Astrocyte (in vitro differentiated cells and primary cell): ENCODE measurements at regions not wholly inside any gene's neighbourhood (a gene's known extent, or its start where the extent isn't known, plus 50 kb on each side); places are given as distances from the start of the nearest gene placed in this dataset.

Experiments used
- DNase-seq: peaks from one replicate; pipeline ENCODE4 v3.0.0-alpha.2; 2010; ENCODE audit warnings: low read depth
- FAIRE-seq: peaks from 2 replicates; lab custom pipeline; 2011; peaks lifted over from hg19 to GRCh38; lab: Jason Lieb, UNC
- H2AFZ ChIP-seq: 2 replicates; pipeline ENCODE4 v1.6.0; 2012; ENCODE audit warnings: low read depth, low read length, inconsistent platforms
- H3K27ac ChIP-seq: 2 replicates; pipeline ENCODE4 v1.5.1; 2011; ENCODE audit warnings: low read depth, low read length, inconsistent platforms
- H3K27me3 ChIP-seq: 2 replicates; pipeline ENCODE4 v1.6.0; 2011; ENCODE audit warnings: low read length, inconsistent platforms; ENCODE audit not compliant: insufficient read depth
- H3K36me3 ChIP-seq: 2 replicates; pipeline ENCODE4 v1.5.1; 2011; ENCODE audit warnings: low read length, inconsistent platforms; ENCODE audit not compliant: insufficient read depth
- H3K4me1 ChIP-seq: 2 replicates; pipeline ENCODE4 v1.5.1; 2011; ENCODE audit warnings: low read length, inconsistent platforms; ENCODE audit not compliant: insufficient read depth
- H3K4me2 ChIP-seq: 2 replicates; pipeline ENCODE4 v1.6.0; 2012; ENCODE audit warnings: low read length, inconsistent platforms
- H3K4me3 ChIP-seq: 2 replicates; pipeline ENCODE4 v1.5.1; 2011; ENCODE audit warnings: low read depth, mild to moderate bottlenecking, low read length, inconsistent platforms; ENCODE audit not compliant: insufficient read depth
- H3K79me2 ChIP-seq: 2 replicates; pipeline ENCODE4 v1.6.0; 2012; ENCODE audit warnings: mild to moderate bottlenecking, low read length, inconsistent platforms; ENCODE audit not compliant: insufficient read depth
- H3K9ac ChIP-seq: 2 replicates; pipeline ENCODE4 v1.6.0; 2012; ENCODE audit warnings: mild to moderate bottlenecking, low read length, inconsistent platforms
- H3K9me3 ChIP-seq: 2 replicates; pipeline ENCODE4 v1.5.1; 2012; ENCODE audit warnings: low read depth, mild to moderate bottlenecking, low read length, inconsistent platforms; ENCODE audit not compliant: insufficient read depth
- H4K20me1 ChIP-seq: 2 replicates; pipeline ENCODE4 v1.6.0; 2012; ENCODE audit warnings: low read length, inconsistent platforms; ENCODE audit not compliant: insufficient read depth
- H3K27ac Mint-ChIP-seq: one replicate; pipeline ENCODE4 v1.8.0; 2021; ENCODE audit warnings: mild to moderate bottlenecking, mixed read lengths; ENCODE audit not compliant: unreplicated experiment
- H3K27me3 Mint-ChIP-seq: one replicate; pipeline ENCODE4 v1.8.0; 2021; ENCODE audit warnings: low read depth, mixed read lengths; ENCODE audit not compliant: unreplicated experiment
- H3K36me3 Mint-ChIP-seq: one replicate; pipeline ENCODE4 v1.8.0; 2021; ENCODE audit warnings: low read depth, mixed read lengths; ENCODE audit not compliant: unreplicated experiment
- H3K4me1 Mint-ChIP-seq: one replicate; pipeline ENCODE4 v1.8.0; 2021; ENCODE audit warnings: low read depth, mixed read lengths; ENCODE audit not compliant: unreplicated experiment
- H3K4me3 Mint-ChIP-seq: one replicate; pipeline ENCODE4 v1.8.0; 2021; ENCODE audit warnings: mild to moderate bottlenecking, moderate library complexity, mixed read lengths; ENCODE audit not compliant: unreplicated experiment
- H3K9me3 Mint-ChIP-seq: one replicate; pipeline ENCODE4 v1.8.0; 2021; ENCODE audit warnings: mild to moderate bottlenecking, mixed read lengths; ENCODE audit not compliant: unreplicated experiment
- CTCF ChIP-seq: IDR thresholded peaks from 2 replicates; pipeline ENCODE4 v1.5.1; 2011; ENCODE audit warnings: low read depth, mild to moderate bottlenecking, inconsistent platforms, low read length, moderate library complexity; ENCODE audit not compliant: insufficient read depth
- EZH2 ChIP-seq: IDR thresholded peaks from 2 replicates; pipeline ENCODE4 v1.6.1; 2012; ENCODE audit warnings: mild to moderate bottlenecking, low read length, inconsistent platforms; ENCODE audit not compliant: insufficient read depth

GRCh38 chr2:234310166-234310565, 186.7 kb downstream of the ARL4C start:
- DNase-seq, result no peak
- Histone ChIP-seq H3K4me1 (peaks cover 26% of the 10 kb centered on the region), H3K9me3 (peaks cover 3% of the 10 kb centered on the region), H3K36me3 (no peaks in the 10 kb centered on the region), H4K20me1 (no peaks in the 10 kb centered on the region), H2AFZ (no peak overlapping the region), H3K4me3 (no peak overlapping the region), H3K27me3 (no peaks in the 10 kb centered on the region), H3K4me2 (no peak overlapping the region), H3K79me2 (no peaks in the 10 kb centered on the region), H3K9ac (no peak overlapping the region), H3K27ac (no peak overlapping the region)
- TF ChIP-seq CTCF (no peak), EZH2 (no peak)
- no peak for FAIRE-seq
- Mint-ChIP-seq H3K36me3 (peaks cover 2% of the 10 kb centered on the region), H3K4me1 (peaks cover 24% of the 10 kb centered on the region), H3K9me3 (no peaks in the 10 kb centered on the region), H3K27ac (no peak overlapping the region), H3K27me3 (no peaks in the 10 kb centered on the region), H3K4me3 (no peak overlapping the region)

- Mint-ChIP-seq H3K36me3 (peaks cover 2% of the 10 kb centered on the region), H3K27me3 (no peaks in the 10 kb centered on the region), H3K9me3 (no peaks in the 10 kb centered on the region), H3K4me1 (peaks cover 32% of the 10 kb centered on the region), H3K4me3 (no peak overlapping the region), H3K27ac (no peak overlapping the region)
- H3K4me2 ChIP-seq, result peak overlapping the region; percentile 62
- H3K9me3 ChIP-seq, result peaks cover 3% of the 10 kb centered on the region
- H3K27ac ChIP-seq, result peak overlapping the region; percentile 69
- H3K79me2 ChIP-seq, result no peaks in the 10 kb centered on the region
- H3K27me3 ChIP-seq, result no peaks in the 10 kb centered on the region
- no peak for FAIRE-seq
- H3K9ac ChIP-seq, result peak overlapping the region; percentile 52
- DNase-seq, result no peak
- no peaks in the 10 kb centered on the region for H3K36me3 ChIP-seq
- TF ChIP-seq EZH2 (no peak), CTCF (no peak)
- H2AFZ ChIP-seq, result no peak overlapping the region
- no peak overlapping the region for H3K4me3 ChIP-seq
- H3K4me1 ChIP-seq, result peaks cover 30% of the 10 kb centered on the region
- H4K20me1 ChIP-seq, result no peaks in the 10 kb centered on the region
Measured at GRCh38 chr2:234309431-234309830, 187.4 kb downstream of the ARL4C start.

- Histone ChIP-seq H3K27me3 (no peaks in the 10 kb centered on the region), H3K36me3 (no peaks in the 10 kb centered on the region), H3K9me3 (peaks cover 3% of the 10 kb centered on the region), H3K4me3 (no peak overlapping the region), H2AFZ (no peak overlapping the region), H3K4me1 (peaks cover 30% of the 10 kb centered on the region), H4K20me1 (no peaks in the 10 kb centered on the region), H3K4me2 (peak overlapping the region; percentile 62), H3K9ac (peak overlapping the region; percentile 77), H3K27ac (peak overlapping the region; percentile 90), H3K79me2 (no peaks in the 10 kb centered on the region)
- Mint-ChIP-seq H3K4me3 (no peak overlapping the region), H3K4me1 (peaks cover 34% of the 10 kb centered on the region), H3K27me3 (no peaks in the 10 kb centered on the region), H3K27ac (peak overlapping the region; percentile 42), H3K36me3 (peaks cover 2% of the 10 kb centered on the region), H3K9me3 (no peaks in the 10 kb centered on the region)
- DNase-seq (peak; percentile 89), FAIRE-seq (peak; percentile 76)
- TF ChIP-seq CTCF, result no peak
- no peak for TF ChIP-seq EZH2
Measured at GRCh38 chr2:234308813-234309195, 188.1 kb downstream of the ARL4C start.
